HG03469 (cell line): ENCODE measurements at regions not wholly inside any gene's neighbourhood (a gene's known extent, or its start where the extent isn't known, plus 50 kb on each side); places are given as distances from the start of the nearest gene placed in this dataset.

Source experiments
- ATAC-seq: cut with Tn5 transposase; IDR thresholded peaks from one replicate; pipeline ENCODE4 v1.9.1; 2021; ENCODE audit warnings: mild to moderate bottlenecking, moderate library complexity, moderate number of reproducible peaks; ENCODE audit not compliant: unreplicated experiment

DNA sequence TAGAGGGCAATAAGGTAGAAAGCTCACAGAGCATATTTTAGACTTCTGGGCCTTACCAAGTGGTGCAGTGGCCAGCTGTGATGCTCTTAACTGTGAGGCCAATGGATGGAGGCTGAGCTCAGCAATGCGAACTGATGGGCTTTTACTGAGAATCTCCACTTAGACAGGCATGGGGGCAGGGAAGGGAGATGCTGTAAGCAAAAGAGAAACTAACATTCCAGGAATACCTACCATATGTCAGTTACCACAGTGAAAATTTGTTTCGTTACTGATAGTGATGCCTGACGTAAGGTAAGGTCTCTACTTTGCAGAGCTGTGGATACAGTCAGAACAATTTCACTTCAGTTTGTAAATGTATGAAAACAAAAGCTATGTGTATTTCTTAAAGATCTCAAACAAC, 250.6 kb upstream of the ZFHX3 start:
- ATAC-seq, result no peak

DNA sequence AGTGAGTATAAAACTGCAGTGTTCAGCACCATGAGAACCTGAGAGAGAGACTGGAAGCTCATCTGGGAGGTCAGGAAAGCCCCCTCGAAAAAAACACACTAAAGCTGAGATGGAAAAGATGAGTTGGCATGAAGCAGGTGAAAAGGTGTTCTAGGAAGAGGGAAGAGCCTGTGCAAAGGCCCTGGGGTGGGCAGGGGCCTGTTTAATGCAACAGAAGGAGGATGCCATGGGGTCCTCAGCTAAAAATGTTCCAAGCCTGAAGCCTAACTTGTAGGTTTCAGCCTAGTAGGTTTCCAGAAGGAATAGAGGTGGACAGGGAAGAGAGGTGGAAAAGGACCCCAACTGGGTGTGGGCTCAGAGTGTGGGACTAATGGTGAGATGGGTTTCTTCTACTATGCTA, 242.3 kb upstream of the ZFHX3 start:
- ATAC-seq, result no peak

GRCh38 chr16:73289232-73289631, 241.3 kb upstream of the ZFHX3 start:
- ATAC-seq, result peak; percentile 91

- no peak for ATAC-seq
These were observed 240.6 kb upstream of the ZFHX3 start for GRCh38 chr16:73288520-73288919.

DNA sequence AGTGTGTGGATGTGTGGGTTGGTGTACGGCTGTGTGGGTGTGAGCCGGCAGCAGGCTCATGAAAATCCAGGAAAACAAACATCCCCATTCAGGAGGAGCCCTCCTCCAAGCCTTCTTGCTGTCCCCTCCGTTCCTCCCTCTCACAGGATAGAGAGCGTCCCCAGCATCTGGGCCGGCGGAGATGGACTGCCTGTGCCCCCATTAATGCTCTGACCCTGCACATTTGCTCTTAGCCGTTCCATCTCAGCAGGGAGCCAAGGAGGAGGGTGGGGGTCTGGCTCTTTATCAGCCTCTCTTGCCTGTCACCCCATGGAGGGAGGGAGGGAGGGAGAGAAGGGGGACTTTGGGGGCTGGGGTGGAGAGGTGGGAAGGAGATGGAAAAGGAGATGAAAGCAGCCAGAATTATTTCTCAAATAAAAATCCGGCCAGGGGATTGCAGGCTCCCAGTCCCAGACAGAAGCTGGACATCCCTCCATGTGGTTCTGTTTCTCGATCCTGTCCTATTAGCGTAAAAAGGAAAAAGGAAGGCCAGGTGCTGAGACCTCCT, 240.0 kb upstream of the ZFHX3 start:
- ATAC-seq, result no peak

DNA sequence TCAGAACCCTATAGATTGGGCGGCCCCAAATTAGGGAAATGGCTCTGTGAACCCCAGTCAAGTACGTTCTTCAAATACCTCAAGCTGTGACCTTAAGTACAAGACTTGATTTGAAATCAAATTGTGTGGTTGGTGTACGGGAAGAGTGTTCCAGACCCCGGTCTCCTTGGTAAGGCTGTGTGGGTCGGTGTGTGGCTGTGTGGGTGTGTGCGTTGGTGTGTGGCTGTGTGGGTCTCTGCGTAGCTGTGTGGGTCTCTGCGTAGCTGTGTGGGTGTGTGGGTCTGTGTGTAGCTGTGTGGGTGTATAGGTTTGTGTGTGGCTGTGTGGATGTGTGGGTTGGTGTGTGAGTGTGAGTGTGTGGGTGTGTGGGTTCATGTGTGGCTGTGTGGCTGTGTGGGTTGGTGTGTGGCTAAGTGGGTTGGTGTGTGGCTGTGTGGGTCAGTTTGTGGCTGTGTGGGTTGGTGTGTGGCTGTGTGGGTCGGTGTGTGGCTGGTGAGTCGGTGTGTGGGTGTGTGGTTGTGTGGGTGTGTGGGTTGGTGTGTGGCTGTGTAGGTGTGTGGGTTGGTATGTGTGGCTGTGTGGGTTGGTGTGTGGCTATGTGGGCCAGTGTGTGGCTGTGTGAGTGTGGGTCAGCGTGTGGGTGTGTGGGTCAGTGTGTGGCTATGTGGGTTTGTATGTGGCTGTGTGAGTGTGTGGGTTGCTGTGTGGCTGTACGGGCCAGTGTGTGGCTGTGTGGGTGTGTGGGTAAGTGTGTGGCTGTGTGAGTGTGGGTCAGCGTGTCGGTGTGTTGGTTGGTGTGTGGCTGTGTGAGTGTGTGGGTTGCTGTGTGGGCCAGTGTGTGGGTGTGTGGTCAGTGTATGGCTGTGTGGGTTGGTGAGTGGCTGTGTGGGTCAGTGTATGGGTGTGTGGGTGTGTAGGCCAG, 238.7 kb upstream of the ZFHX3 start:
- no peak for ATAC-seq

- ATAC-seq, result no peak
These were observed 237.7 kb upstream of the ZFHX3 start for GRCh38 chr16:73285436-73286201.

DNA sequence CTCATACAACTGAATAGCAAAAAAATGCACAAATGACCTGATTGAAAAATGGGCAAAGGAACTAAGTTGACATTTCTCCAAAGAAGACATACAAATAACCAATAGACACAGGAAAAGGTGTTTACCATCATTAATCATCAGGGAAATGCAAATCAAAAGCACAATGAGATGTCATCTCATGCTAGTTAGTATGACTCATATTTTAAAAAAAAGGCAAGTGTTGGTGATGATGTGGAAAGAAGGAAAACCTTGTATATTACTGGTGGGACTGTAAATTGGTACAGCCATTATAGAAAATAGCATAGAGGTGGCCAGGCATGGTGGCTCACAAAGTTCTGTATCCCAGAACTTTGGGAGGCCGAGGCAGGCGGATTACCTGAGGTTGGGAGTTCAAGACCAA, 232.5 kb upstream of the ZFHX3 start:
- ATAC-seq, result no peak

DNA sequence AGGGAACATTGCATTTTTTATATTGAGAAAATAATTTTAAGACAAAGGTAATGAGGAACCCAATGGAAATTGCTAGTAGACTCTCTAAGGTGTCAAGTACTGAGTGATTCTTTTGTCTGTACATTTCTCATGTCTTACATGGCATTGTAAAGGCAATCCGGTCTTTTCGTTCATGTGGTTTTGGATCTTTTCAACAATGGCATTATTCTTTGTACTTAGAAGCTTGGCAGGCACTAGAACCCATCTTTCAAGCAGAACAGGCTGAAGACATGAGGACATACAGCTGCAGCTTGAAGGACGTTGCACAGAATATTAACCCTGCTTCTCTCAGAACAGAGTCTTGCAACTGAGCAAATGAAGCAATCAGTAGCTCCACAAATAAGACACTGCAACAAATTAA, 231.5 kb upstream of the ZFHX3 start:
- ATAC-seq, result no peak

GRCh38 chr16:73277071-73277470, 229.1 kb upstream of the ZFHX3 start:
- ATAC-seq, result no peak

GRCh38 chr16:73275448-73275847, 227.5 kb upstream of the ZFHX3 start:
- no peak for ATAC-seq

DNA sequence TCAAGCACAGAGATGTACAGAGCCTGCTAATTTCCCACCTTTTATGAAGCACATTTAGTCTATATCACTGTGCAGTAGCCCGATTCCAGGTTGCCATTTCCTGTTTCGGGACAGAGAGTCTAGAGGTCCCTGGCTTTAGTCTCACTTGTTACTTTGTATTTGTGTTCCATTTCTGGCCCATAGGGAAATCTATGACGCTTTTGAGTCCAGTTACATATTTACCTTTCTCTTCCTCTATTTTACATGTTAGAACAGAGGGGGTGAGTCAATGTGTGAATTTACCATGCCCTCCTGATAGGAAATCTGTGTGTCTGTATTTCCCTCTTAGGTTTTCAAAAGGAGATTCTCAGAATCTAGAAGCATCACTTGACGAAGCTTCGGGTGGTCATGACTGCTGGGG, 227.1 kb upstream of the ZFHX3 start:
- ATAC-seq, result no peak

- no peak for ATAC-seq
These were observed 226.2 kb upstream of the ZFHX3 start for GRCh38 chr16:73274140-73274539.

- ATAC-seq, result no peak
These were observed 220.6 kb upstream of the ZFHX3 start for GRCh38 chr16:73268366-73268993.

GRCh38 chr16:73265935-73266334, 218.0 kb upstream of the ZFHX3 start:
- ATAC-seq, result no peak

- ATAC-seq, result no peak
These were observed 217.4 kb upstream of the ZFHX3 start for GRCh38 chr16:73265124-73265837.

GRCh38 chr16:73262931-73263330, 215.0 kb upstream of the ZFHX3 start:
- ATAC-seq, result no peak

GRCh38 chr16:73255031-73255430, 207.1 kb upstream of the ZFHX3 start:
- ATAC-seq, result no peak

DNA sequence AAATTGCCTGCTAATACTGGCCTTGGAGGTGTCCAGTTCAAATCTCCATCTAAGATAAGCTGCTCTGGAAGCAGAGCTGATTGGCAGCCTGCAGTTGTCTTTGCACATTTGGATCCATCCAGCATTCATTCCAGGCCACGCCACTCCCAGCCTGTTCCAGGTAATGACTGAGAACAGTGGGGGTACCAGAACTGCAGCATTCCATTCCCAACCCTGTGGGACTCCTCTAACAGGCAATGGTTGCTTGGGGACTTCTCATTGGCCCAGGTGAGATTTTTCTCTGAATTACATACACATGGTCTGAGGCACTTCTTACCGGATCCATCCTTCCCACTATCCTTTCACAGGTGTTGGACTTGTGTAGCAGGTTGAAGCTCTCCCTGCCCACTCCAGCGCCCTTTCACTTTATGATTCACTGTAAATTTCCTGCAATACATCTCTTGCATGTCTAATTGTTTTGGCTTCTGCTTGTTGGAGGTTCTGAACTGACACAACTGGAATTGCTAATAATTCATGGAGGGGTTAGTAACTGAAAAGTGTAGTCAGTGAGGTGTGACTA, 206.1 kb upstream of the ZFHX3 start:
- ATAC-seq, result no peak

GRCh38 chr16:73252446-73252845, 204.5 kb upstream of the ZFHX3 start:
- no peak for ATAC-seq
